Lower lobe of right lung (tissue), 2 donors: ENCODE measurements at regions not wholly inside any gene's neighbourhood (a gene's known extent, or its start where the extent isn't known, plus 50 kb on each side); places are given as distances from the start of the nearest gene placed in this dataset.

Experiments
- ATAC-seq, 2 donors: fragments of 200-7000 bp; cut with Tn5 transposase; one replicate each; pipeline ENCODE4 v1.9.1; 2020 to 2022; ENCODE audit warnings: mild to moderate bottlenecking in 2 of 2, moderate library complexity in 2 of 2
- DNase-seq: peaks from one replicate; pipeline ENCODE4 v3.0.0-alpha.2; 2020
- H3K27ac ChIP-seq: fragments of 200-600 bp; one replicate; pipeline ENCODE4 v1.8.0; 2022
- H3K27me3 ChIP-seq: fragments of 200-600 bp; one replicate; pipeline ENCODE4 v1.8.0; 2022; ENCODE audit warnings: low read depth
- H3K36me3 ChIP-seq: fragments of 200-600 bp; one replicate; pipeline ENCODE4 v1.8.0; 2022; ENCODE audit warnings: mild to moderate bottlenecking
- H3K4me1 ChIP-seq: fragments of 200-600 bp; one replicate; pipeline ENCODE4 v1.8.0; 2022
- H3K4me3 ChIP-seq: fragments of 200-600 bp; one replicate; pipeline ENCODE4 v1.8.0; 2022; ENCODE audit warnings: mild to moderate bottlenecking
- H3K9me3 ChIP-seq: fragments of 200-600 bp; one replicate; pipeline ENCODE4 v1.8.0; 2022
- CTCF ChIP-seq: fragments of 200-600 bp; IDR thresholded peaks from one replicate; pipeline ENCODE4 v1.8.0; 2022; ENCODE audit warnings: antibody characterized with exemption, mild to moderate bottlenecking
- intact Hi-C: fragments of 100-400 bp; cut with DNase I; formaldehyde crosslinking; loops from one replicate; pipeline ENCODE4 v1.11.0; 2022
- donor health status: DM: no; HTN: yes; CAD: no; lungs with severe emphysema.

GRCh38 chr3:32620611-32621310 is 50.1 kb upstream of the DYNC1LI1 start:
- Histone ChIP-seq H3K4me1 (no peaks in the 10 kb centered on the region), H3K36me3 (no peaks in the 10 kb centered on the region), H3K27ac (no peak overlapping the region), H3K4me3 (no peak overlapping the region), H3K27me3 (no peaks in the 10 kb centered on the region), H3K9me3 (peaks cover 11% of the 10 kb centered on the region)
- TF ChIP-seq CTCF = no peak
- ATAC-seq (no peak), DNase-seq (no peak)
- intact Hi-C loops = no loop called here
